Calu3 (cell line): ENCODE measurements at regions not wholly inside any gene's neighbourhood (a gene's known extent, or its start where the extent isn't known, plus 50 kb on each side); places are given as distances from the start of the nearest gene placed in this dataset.

Source experiments
- BruUV-seq: library from RNA; stranded (reverse); fragments of 400-500 nt; replicated peaks from 2 replicates; lab custom pipeline; 2021; lab: Mats Ljungman, UMichigan
- CTCF ChIA-PET: fragments of 300-600 bp; sonication (Branson Sonifier 250); formaldehyde crosslinking; loops from one replicate; lab custom pipeline; 2022; ENCODE audit warnings: antibody characterized with exemption; lab: Charles Lee
- DNase-seq: peaks from one replicate; pipeline ENCODE4 v3.0.0; 2022
- H3K27ac Mint-ChIP-seq: one replicate; pipeline ENCODE4 v1.8.0; 2022; ENCODE audit warnings: mixed read lengths; ENCODE audit not compliant: unreplicated experiment
- H3K27me3 Mint-ChIP-seq: one replicate; pipeline ENCODE4 v1.8.0; 2022; ENCODE audit warnings: mixed read lengths; ENCODE audit not compliant: unreplicated experiment
- H3K36me3 Mint-ChIP-seq: one replicate; pipeline ENCODE4 v1.8.0; 2022; ENCODE audit warnings: mild to moderate bottlenecking, moderate library complexity, mixed read lengths; ENCODE audit not compliant: insufficient read depth, unreplicated experiment
- H3K4me1 Mint-ChIP-seq: one replicate; pipeline ENCODE4 v1.8.0; 2022; ENCODE audit warnings: mild to moderate bottlenecking, low read depth, mixed read lengths; ENCODE audit not compliant: unreplicated experiment
- H3K4me3 Mint-ChIP-seq: one replicate; pipeline ENCODE4 v1.8.0; 2022; ENCODE audit warnings: mild to moderate bottlenecking, low read depth, moderate library complexity, mixed read lengths; ENCODE audit not compliant: unreplicated experiment
- H3K9me3 Mint-ChIP-seq: one replicate; pipeline ENCODE4 v1.8.0; 2022; ENCODE audit warnings: low read depth, mixed read lengths; ENCODE audit not compliant: unreplicated experiment
- intact Hi-C: fragments of 100-400 bp; cut with micrococcal nuclease; formaldehyde crosslinking; loops from one replicate; pipeline ENCODE4 v1.10.0; 2022; ENCODE audit not compliant: unreplicated experiment
- TF ChIP-seq, protein P1 (sequence below): fragments of 200-600 bp; IDR thresholded peaks from one replicate; pipeline ENCODE4 v1.8.0; 2022; ENCODE audit warnings: antibody characterized with exemption; ENCODE audit not compliant: unreplicated experiment

DNA sequence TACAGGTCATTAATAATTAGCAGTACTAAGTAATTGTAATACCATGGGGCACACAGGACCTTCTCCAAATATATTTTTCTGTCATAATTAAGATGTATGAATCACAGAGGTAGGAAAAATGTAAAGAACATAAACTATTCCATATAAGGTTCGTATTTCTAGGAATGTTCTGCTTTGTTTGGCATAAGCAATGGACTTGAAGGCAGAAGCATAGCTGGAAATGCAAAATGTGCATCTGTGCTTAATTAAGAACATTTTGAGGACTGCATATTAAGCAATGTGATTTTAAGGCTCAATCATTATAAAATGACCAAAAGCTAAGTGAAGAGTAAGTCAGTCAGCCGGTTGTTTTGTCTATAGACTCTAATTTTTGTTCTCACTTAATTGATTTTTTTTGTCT, 123.2 kb downstream of the RBM43 start:
- intact Hi-C loops: no loop called here
- Mint-ChIP-seq H3K4me3 (no peak overlapping the region), H3K9me3 (no peaks in the 10 kb centered on the region), H3K4me1 (no peaks in the 10 kb centered on the region), H3K27ac (no peak overlapping the region), H3K36me3 (no peaks in the 10 kb centered on the region), H3K27me3 (no peaks in the 10 kb centered on the region)
- no TSS peak for BruUV-seq
- DNase-seq: no peak
- CTCF ChIA-PET: no interaction called here
- TF ChIP-seq, protein P1, sequence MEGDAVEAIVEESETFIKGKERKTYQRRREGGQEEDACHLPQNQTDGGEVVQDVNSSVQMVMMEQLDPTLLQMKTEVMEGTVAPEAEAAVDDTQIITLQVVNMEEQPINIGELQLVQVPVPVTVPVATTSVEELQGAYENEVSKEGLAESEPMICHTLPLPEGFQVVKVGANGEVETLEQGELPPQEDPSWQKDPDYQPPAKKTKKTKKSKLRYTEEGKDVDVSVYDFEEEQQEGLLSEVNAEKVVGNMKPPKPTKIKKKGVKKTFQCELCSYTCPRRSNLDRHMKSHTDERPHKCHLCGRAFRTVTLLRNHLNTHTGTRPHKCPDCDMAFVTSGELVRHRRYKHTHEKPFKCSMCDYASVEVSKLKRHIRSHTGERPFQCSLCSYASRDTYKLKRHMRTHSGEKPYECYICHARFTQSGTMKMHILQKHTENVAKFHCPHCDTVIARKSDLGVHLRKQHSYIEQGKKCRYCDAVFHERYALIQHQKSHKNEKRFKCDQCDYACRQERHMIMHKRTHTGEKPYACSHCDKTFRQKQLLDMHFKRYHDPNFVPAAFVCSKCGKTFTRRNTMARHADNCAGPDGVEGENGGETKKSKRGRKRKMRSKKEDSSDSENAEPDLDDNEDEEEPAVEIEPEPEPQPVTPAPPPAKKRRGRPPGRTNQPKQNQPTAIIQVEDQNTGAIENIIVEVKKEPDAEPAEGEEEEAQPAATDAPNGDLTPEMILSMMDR: no peak

DNA sequence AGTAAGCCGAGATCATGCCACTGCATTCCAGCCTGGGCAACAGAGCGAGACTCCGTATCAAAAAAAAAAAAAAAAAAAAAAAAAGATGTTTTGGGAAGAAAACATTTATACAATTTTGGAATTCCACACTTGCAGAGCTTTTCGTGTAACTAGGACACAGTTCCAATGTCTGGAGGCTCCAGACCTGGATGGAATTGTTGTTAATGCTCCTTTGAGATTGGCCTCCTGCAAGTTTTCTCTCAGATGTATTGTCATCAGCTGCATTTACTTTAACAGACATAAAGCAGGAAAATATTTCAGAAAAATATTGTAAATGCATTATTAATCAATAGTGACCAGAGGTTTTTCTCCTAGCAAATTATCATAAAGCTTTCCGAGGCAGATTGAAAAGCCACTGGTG, 124.1 kb downstream of the RBM43 start:
- intact Hi-C loops: no loop called here
- Mint-ChIP-seq H3K9me3 (no peaks in the 10 kb centered on the region), H3K27ac (no peak overlapping the region), H3K36me3 (no peaks in the 10 kb centered on the region), H3K27me3 (no peaks in the 10 kb centered on the region), H3K4me1 (no peaks in the 10 kb centered on the region), H3K4me3 (no peak overlapping the region)
- DNase-seq: no peak
- TF ChIP-seq, protein P1: no peak
- BruUV-seq: no TSS peak
- CTCF ChIA-PET: no interaction called here

DNA sequence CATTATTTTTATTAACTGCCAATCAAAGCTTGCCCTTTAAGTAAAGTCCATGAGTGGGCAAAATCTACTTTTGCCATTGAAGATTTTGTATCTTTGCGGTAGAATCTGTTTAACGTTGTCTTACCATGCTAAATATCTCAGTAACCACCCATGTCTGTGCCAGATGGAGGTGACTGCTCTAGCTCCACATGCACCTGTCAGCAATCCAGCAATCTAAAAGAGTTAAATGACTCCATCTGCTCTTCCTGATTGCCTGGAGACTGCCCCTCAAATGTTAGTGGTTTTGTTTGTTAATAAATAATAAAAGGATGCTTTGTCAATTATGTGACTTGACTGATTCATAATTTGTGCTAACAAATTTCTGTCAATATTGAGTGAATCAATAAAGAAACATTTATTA, 141.7 kb downstream of the RBM43 start:
- Mint-ChIP-seq H3K9me3 (peaks cover 5% of the 10 kb centered on the region), H3K27me3 (no peaks in the 10 kb centered on the region), H3K27ac (no peak overlapping the region), H3K36me3 (no peaks in the 10 kb centered on the region), H3K4me3 (no peak overlapping the region), H3K4me1 (no peaks in the 10 kb centered on the region)
- CTCF ChIA-PET: no interaction called here
- no TSS peak for BruUV-seq
- TF ChIP-seq, protein P1: no peak
- intact Hi-C loops: no loop called here
- no peak for DNase-seq

DNA sequence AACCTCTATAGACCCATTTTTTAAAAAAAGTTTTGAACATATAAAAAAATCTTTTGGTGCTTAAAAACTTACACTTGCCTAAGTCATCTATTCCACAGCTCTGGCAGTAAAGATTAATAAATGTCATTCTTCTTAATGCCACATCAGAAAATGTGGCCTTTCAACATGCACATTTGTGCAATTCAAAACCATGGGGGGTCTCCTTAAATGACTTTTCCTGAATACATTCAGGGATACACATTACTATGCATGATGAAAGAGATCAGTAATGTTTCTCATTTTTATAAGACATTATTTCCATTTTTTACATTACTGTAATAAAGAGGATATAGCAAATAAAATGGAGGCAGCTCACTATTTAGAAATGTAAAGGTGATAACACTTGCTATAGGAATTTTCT, 142.3 kb downstream of the RBM43 start:
- Mint-ChIP-seq H3K9me3 (peaks cover 6% of the 10 kb centered on the region), H3K27ac (no peak overlapping the region), H3K27me3 (no peaks in the 10 kb centered on the region), H3K4me1 (no peaks in the 10 kb centered on the region), H3K4me3 (no peak overlapping the region), H3K36me3 (no peaks in the 10 kb centered on the region)
- CTCF ChIA-PET: no interaction called here
- intact Hi-C loops: no loop called here
- BruUV-seq: no TSS peak
- DNase-seq: no peak
- TF ChIP-seq, protein P1: no peak

DNA sequence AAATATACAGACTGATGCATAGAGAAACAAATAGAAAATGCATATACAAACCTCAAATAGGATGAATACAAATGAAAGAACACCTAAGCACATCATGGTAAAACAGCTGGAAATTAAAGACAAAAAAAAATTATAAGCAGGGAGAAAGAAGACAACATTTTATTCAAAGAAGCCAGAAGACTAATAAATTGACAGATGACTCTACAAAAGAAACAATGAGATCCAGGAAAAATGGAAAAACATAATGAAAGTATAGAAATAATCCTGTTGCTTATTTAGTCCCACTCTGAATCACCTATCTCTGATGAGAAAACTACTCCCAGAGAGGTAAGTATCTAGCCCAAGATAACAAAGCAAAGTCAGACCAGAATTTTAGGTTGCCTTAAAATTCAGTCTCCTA, 143.4 kb downstream of the RBM43 start:
- Mint-ChIP-seq H3K4me3 (no peak overlapping the region), H3K27ac (no peak overlapping the region), H3K9me3 (peaks cover 6% of the 10 kb centered on the region), H3K4me1 (no peaks in the 10 kb centered on the region), H3K27me3 (no peaks in the 10 kb centered on the region), H3K36me3 (no peaks in the 10 kb centered on the region)
- no peak for DNase-seq
- no TSS peak for BruUV-seq
- TF ChIP-seq, protein P1: no peak
- intact Hi-C loops: no loop called here
- CTCF ChIA-PET: no interaction called here
